GM21360 (cell line): ENCODE measurements at regions not wholly inside any gene's neighbourhood (a gene's known extent, or its start where the extent isn't known, plus 50 kb on each side); places are given as distances from the start of the nearest gene placed in this dataset.

Source experiments
- ATAC-seq: cut with Tn5 transposase; IDR thresholded peaks from one replicate; pipeline ENCODE4 v1.9.1; 2021; ENCODE audit warnings: mild to moderate bottlenecking, moderate library complexity; ENCODE audit not compliant: unreplicated experiment

GRCh38 chr15:61500523-61500922, 271.4 kb upstream of the RORA start:
- no peak for ATAC-seq

GRCh38 chr15:61499376-61499775, 270.3 kb upstream of the RORA start:
- no peak for ATAC-seq

GRCh38 chr15:61489571-61489970, 260.5 kb upstream of the RORA start:
- no peak for ATAC-seq

GRCh38 chr15:61483599-61483998, 254.5 kb upstream of the RORA start:
- no peak for ATAC-seq

- no peak for ATAC-seq
Measured at GRCh38 chr15:61481886-61482285, 252.8 kb upstream of the RORA start.

GRCh38 chr15:61480863-61481262, 251.8 kb upstream of the RORA start:
- ATAC-seq, result no peak

GRCh38 chr15:61480295-61480694, 251.2 kb upstream of the RORA start:
- no peak for ATAC-seq

- ATAC-seq, result no peak
Measured at GRCh38 chr15:61479613-61480012, 250.5 kb upstream of the RORA start.

GRCh38 chr15:61476741-61477140, 247.6 kb upstream of the RORA start:
- ATAC-seq, result no peak

- no peak for ATAC-seq
Measured at GRCh38 chr15:61474796-61475195, 245.7 kb upstream of the RORA start.

- ATAC-seq, result no peak
Measured at GRCh38 chr15:61467823-61468222, 238.7 kb upstream of the RORA start.

- no peak for ATAC-seq
Measured at GRCh38 chr15:61459785-61460707, 230.9 kb upstream of the RORA start.

- ATAC-seq, result no peak
Measured at GRCh38 chr15:61457050-61457733, 228.1 kb upstream of the RORA start.

- no peak for ATAC-seq
Measured at GRCh38 chr15:61449186-61449702, 220.1 kb upstream of the RORA start.

GRCh38 chr15:61447981-61448380, 218.9 kb upstream of the RORA start:
- no peak for ATAC-seq

GRCh38 chr15:61444585-61444984, 215.5 kb upstream of the RORA start:
- ATAC-seq, result no peak

- no peak for ATAC-seq
Measured at GRCh38 chr15:61442821-61443220, 213.7 kb upstream of the RORA start.

- ATAC-seq, result no peak
Measured at GRCh38 chr15:61441891-61442290, 212.8 kb upstream of the RORA start.

GRCh38 chr15:61426466-61426865, 197.4 kb upstream of the RORA start:
- no peak for ATAC-seq

GRCh38 chr15:61425934-61426333, 196.8 kb upstream of the RORA start:
- ATAC-seq, result no peak

GRCh38 chr15:61422773-61423172, 193.7 kb upstream of the RORA start:
- ATAC-seq, result no peak

GRCh38 chr15:61421938-61422337, 192.8 kb upstream of the RORA start:
- no peak for ATAC-seq
